Smooth muscle cell (in vitro differentiated cells): ENCODE measurements at regions not wholly inside any gene's neighbourhood (a gene's known extent, or its start where the extent isn't known, plus 50 kb on each side); places are given as distances from the start of the nearest gene placed in this dataset.

Source experiments
- DNase-seq: peaks from one replicate; lab custom pipeline; 2025; ENCODE audit not compliant: unreplicated experiment; lab: John Stamatoyannopoulos, UW
- H2AFZ ChIP-seq: fragments of 200-600 bp; sonication (generic); 2 replicates; pipeline ENCODE4 v1.6.0; 2016; ENCODE audit warnings: antibody characterized with exemption, low read depth, mild to moderate bottlenecking
- H3F3A ChIP-seq: fragments of 200-600 bp; sonication (generic); 2 replicates; pipeline ENCODE4 v1.6.0; 2017; ENCODE audit warnings: antibody characterized with exemption, low read depth
- H3K27ac ChIP-seq: fragments of 200-600 bp; sonication (generic); 2 replicates; pipeline ENCODE4 v1.5.1; 2016; ENCODE audit warnings: low read depth, mild to moderate bottlenecking
- H3K27me3 ChIP-seq: fragments of 200-600 bp; sonication (generic); 2 replicates; pipeline ENCODE4 v1.6.1; 2016; ENCODE audit warnings: low read depth, mild to moderate bottlenecking
- H3K36me3 ChIP-seq: fragments of 200-600 bp; sonication (generic); 2 replicates; pipeline ENCODE4 v1.5.1; 2016; ENCODE audit warnings: low read depth
- H3K4me1 ChIP-seq: fragments of 200-600 bp; sonication (generic); 2 replicates; pipeline ENCODE4 v1.5.1; 2016; ENCODE audit warnings: low read depth
- H3K4me2 ChIP-seq: fragments of 200-600 bp; sonication (generic); 2 replicates; pipeline ENCODE4 v1.6.0; 2016; ENCODE audit warnings: mild to moderate bottlenecking
- H3K4me3 ChIP-seq: fragments of 200-600 bp; sonication (generic); 2 replicates; pipeline ENCODE4 v1.5.1; 2016; ENCODE audit warnings: mild to moderate bottlenecking
- H3K79me2 ChIP-seq: fragments of 200-600 bp; sonication (generic); 2 replicates; pipeline ENCODE4 v1.6.0; 2016; ENCODE audit warnings: low read depth, mild to moderate bottlenecking
- H3K9ac ChIP-seq: fragments of 200-600 bp; sonication (generic); 2 replicates; pipeline ENCODE4 v1.6.0; 2016; ENCODE audit warnings: low read depth
- H3K9me3 ChIP-seq: fragments of 200-600 bp; sonication (generic); replicated peaks from 2 replicates; pipeline ENCODE4 v1.5.1; 2016; ENCODE audit warnings: low read depth
- H4K20me1 ChIP-seq: fragments of 200-600 bp; sonication (generic); 2 replicates; pipeline ENCODE4 v1.6.0; 2016; ENCODE audit warnings: low read depth
- WGBS: methylation state at CpG from one replicate; pipeline ENCODE4 v1.1.7; 2016; ENCODE audit warnings: low lambda C conversion rate; 5-methylcytosine and 5-hydroxymethylcytosine counted together
- TF ChIP-seq, protein P1 (sequence below): fragments of 200-600 bp; sonication (generic); IDR thresholded peaks from 2 replicates; pipeline ENCODE4 v1.5.1; 2017; ENCODE audit warnings: borderline replicate concordance, mild to moderate bottlenecking, antibody characterized with exemption; ENCODE audit not compliant: insufficient read depth, poor library complexity, severe bottlenecking

GRCh38 chrX:129097668-129098067, 425.6 kb downstream of the SMARCA1 start:
- Histone ChIP-seq H3K9ac (no peak overlapping the region), H3K9me3 (no peaks in the 10 kb centered on the region), H3K4me2 (no peak overlapping the region), H3K4me3 (no peak overlapping the region), H4K20me1 (no peaks in the 10 kb centered on the region), H3K79me2 (no peaks in the 10 kb centered on the region), H3K27me3 (no peaks in the 10 kb centered on the region), H3K27ac (no peak overlapping the region), H3K4me1 (peaks cover 19% of the 10 kb centered on the region), H2AFZ (no peak overlapping the region), H3F3A (no peaks in the 10 kb centered on the region), H3K36me3 (no peaks in the 10 kb centered on the region)
- no peak for DNase-seq
- TF ChIP-seq, protein P1, sequence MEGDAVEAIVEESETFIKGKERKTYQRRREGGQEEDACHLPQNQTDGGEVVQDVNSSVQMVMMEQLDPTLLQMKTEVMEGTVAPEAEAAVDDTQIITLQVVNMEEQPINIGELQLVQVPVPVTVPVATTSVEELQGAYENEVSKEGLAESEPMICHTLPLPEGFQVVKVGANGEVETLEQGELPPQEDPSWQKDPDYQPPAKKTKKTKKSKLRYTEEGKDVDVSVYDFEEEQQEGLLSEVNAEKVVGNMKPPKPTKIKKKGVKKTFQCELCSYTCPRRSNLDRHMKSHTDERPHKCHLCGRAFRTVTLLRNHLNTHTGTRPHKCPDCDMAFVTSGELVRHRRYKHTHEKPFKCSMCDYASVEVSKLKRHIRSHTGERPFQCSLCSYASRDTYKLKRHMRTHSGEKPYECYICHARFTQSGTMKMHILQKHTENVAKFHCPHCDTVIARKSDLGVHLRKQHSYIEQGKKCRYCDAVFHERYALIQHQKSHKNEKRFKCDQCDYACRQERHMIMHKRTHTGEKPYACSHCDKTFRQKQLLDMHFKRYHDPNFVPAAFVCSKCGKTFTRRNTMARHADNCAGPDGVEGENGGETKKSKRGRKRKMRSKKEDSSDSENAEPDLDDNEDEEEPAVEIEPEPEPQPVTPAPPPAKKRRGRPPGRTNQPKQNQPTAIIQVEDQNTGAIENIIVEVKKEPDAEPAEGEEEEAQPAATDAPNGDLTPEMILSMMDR: no peak

- Histone ChIP-seq H3K79me2 (no peaks in the 10 kb centered on the region), H3K9ac (no peak overlapping the region), H3K27ac (no peak overlapping the region), H3K4me2 (no peak overlapping the region), H4K20me1 (no peaks in the 10 kb centered on the region), H3K4me1 (peaks cover 3% of the 10 kb centered on the region), H3K27me3 (no peaks in the 10 kb centered on the region), H3K4me3 (no peak overlapping the region), H3F3A (no peaks in the 10 kb centered on the region), H3K9me3 (no peaks in the 10 kb centered on the region), H3K36me3 (no peaks in the 10 kb centered on the region), H2AFZ (no peak overlapping the region)
- WGBS: 82% methylated on average over 2 of the region's 2 CpGs
- TF ChIP-seq, protein P1: no peak
- DNase-seq: no peak
Measured at GRCh38 chrX:129093706-129094105, 429.6 kb downstream of the SMARCA1 start.

DNA sequence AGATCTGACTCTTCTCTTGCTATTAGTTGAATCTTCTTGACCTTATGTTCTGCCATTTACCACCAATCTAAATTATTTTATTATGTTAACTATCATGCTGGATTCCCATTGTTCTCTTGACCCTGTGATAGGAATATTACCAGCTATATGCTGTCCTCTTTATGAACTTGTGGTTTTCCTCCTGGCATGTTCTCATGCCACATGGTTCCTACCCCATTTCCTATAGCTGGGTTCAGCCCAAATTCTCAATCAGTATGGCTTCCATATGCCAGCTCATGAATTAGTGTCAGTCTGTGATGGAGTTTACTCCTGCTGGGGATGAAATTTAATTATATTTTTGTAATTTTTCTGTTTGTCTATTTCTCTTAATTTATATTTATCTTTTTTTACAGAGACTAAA, 430.5 kb downstream of the SMARCA1 start:
- Histone ChIP-seq H3K9ac (no peak overlapping the region), H3K79me2 (no peaks in the 10 kb centered on the region), H3K4me3 (no peak overlapping the region), H3K4me2 (no peak overlapping the region), H3K27ac (no peak overlapping the region), H3K9me3 (no peaks in the 10 kb centered on the region), H4K20me1 (no peaks in the 10 kb centered on the region), H3K36me3 (no peaks in the 10 kb centered on the region), H3F3A (no peaks in the 10 kb centered on the region), H2AFZ (no peak overlapping the region), H3K27me3 (no peaks in the 10 kb centered on the region), H3K4me1 (no peaks in the 10 kb centered on the region)
- TF ChIP-seq, protein P1: no peak
- DNase-seq: no peak

- no peak overlapping the region for H3K27ac ChIP-seq
- H3K9me3 ChIP-seq: no peaks in the 10 kb centered on the region
Measured at GRCh38 chrX:129092242-129092641, 431.0 kb downstream of the SMARCA1 start.

More at GRCh38 chrX:129092242-129092641, 431.0 kb downstream of the SMARCA1 start:
- Histone ChIP-seq H3K27me3 (no peaks in the 10 kb centered on the region), H3K4me2 (no peak overlapping the region), H3K79me2 (no peaks in the 10 kb centered on the region), H4K20me1 (no peaks in the 10 kb centered on the region), H3K9ac (no peak overlapping the region), H2AFZ (no peak overlapping the region), H3K4me3 (no peak overlapping the region), H3K4me1 (no peaks in the 10 kb centered on the region), H3F3A (no peaks in the 10 kb centered on the region), H3K36me3 (no peaks in the 10 kb centered on the region)
- TF ChIP-seq, protein P1: no peak
- no peak for DNase-seq
- 71% methylated on average over 2 of the region's 2 CpGs for WGBS
